Fibroblast of skin of left biceps (primary cell): ENCODE measurements at regions not wholly inside any gene's neighbourhood (a gene's known extent, or its start where the extent isn't known, plus 50 kb on each side); places are given as distances from the start of the nearest gene placed in this dataset.

Experiments
- DNase-seq, 2 experiments: peaks; one replicate each; pipeline ENCODE4 v3.0.0-alpha.2; 2013; ENCODE audit warnings: low read depth in 2 of 2

DNA sequence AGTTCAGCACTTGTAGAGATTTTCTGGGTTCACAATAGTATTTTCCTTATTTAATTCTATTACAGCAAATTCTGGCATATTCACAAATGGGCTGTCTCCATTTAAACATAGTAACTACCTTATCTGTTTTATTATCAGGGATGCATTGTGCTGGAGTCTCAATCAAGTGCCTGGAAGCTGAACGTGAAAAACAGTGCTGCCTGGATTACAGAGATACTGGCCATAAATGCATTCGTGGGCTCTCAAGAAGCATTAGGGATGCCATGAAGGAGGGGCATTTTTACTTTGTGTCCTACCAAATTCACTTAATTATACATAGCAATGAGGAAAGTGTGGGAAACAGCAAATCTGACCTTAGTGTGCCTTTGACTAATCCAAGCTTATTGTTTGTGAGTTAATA, 184.6 kb downstream of the ABCC12 start:
- DNase-seq: no peak

DNA sequence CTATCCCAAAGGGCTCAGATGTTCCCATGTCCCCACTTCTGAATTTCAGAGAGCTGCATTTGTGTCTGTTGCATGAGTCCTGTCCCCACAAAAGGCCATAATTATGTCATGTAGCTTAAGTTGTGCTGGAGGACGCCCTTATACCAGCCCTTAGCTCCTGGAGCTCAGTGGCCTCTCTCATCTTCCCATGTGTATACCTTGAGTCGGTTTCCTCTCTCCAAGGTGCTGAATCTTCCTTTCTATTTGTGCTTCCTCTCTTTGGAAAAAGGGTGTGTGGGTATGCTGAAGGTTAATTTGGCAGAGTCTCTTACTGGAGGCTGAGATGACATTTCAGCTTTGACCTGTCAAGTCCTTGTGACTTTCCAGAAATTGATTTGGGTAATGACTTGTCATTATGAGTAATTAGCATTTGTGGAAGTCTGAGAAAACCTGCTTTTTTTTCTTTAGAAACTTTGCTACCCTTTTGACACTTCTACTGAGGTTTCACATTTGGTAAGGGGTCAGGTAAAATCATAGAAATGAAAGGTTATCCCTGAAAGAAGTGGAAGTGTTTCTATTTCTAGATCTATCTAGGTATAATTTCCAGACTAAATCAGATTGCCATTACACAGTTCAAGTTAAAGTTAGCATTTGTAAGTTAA, 185.4 kb downstream of the ABCC12 start:
- DNase-seq: peak; percentile 15 to 20

DNA sequence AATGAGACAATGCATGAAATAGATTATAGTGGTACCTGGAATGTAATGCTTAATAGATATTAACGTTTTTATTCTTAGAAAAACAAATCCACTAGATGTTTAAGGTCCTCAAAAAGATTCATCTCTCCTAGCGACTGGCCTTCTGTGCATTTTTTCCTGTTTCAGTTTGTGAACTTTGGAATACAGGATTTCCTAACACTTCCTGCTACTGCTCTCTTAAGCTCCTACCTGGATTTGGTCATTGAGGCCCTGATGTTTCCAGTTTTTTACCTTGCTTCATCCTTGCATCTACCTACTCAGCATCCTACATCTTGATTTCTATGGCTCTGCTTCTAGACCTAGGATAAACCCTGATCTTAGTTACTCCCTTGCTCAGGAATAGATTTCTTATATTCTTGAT, 188.4 kb downstream of the ABCC12 start:
- no peak for DNase-seq

DNA sequence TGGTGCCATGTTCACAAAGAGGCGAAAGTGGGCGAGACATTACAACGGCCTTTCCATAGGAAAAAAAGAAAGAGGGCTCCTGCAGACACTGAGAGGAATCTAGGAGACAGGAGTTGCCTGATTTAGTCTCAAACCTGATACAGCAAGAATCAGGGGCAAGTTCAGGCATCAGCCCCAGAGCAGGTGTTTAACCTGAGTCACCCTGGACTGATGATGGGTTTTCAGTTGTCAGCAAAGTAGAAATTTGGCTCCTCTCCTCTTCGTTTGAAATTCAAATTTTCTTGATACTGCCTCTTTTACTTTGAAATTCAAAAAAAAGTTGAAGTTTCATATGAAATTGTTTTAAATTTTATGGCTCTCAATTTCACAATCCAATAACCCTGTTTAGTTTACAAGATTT, 189.5 kb downstream of the ABCC12 start:
- DNase-seq: no peak

DNA sequence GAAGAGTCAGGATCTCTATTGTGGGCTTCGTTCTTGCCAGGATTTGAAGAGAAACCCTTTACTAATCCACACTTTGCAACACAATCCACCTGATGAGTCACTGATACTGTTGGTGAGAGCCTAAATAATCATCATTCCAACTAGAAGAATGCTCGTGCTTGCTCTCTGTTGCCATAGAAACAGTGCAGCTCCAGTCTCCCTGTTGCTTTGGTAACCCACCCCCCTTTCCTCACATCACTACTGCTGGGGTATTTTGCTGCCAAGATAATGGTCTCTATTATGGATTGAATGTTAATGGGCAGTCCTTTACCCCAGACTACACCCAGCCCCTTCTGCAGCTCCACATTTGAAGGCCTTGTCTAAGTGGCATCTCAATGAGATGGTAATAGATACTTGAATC, 190.4 kb downstream of the ABCC12 start:
- DNase-seq: no peak

DNA sequence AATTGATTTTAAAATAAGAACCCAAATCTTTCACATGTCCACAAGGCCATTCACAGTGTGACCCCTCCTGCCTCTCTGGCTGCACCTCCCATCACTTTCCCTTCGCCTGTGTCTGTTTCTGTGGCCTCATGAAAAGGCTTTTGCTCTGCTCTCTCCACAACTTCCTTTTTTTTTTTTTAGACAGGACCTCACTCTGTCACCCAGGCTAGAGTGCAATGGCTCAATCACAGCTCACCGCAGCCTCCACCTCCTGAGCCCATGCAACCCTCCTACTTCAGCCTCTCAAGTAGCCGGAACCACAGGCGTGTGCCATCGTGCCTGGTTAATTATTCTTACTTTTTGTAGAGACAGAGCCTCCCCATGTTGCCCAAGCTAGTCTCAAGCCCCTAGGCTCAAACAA, 197.1 kb downstream of the ABCC12 start:
- no peak for DNase-seq

DNA sequence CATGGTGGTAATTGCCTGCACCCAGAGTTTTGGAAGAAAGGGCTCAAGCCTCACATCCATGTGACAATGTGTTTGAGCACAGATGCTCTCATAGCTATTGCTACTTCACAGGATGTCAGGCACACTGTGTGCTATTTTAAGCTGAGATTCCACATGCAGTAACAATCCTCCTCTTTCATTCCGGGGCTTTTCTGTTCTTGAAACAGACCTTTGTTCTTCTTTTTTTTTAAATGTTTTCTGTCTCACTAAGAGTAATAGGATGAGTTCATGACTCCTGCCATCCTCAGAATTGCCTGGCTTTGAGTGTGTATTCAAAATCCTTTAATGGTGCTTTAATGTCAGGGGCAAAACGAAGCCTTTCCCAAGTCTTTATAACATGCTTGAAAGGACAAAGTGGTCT, 198.9 kb downstream of the ABCC12 start:
- DNase-seq: no peak

DNA sequence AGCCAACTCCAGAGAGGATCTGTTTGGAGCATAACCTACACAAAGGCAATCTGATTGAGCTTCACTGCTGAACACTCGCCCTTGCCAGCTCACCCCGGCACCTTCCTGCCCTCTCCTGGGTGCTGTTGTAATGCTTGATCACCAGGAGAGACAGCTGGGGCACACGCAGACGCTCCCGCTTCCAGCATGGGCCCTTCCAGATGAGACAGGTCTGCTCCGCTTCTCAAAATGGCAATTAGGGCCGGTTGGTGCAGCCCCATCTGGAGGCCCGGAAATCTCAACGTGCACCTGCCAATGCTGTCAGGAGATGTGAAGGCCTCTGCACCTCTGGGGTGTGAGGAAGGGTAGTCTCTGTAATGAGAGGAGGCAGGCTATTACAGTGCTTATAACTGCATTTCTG, 206.1 kb downstream of the ABCC12 start:
- DNase-seq: no peak

DNA sequence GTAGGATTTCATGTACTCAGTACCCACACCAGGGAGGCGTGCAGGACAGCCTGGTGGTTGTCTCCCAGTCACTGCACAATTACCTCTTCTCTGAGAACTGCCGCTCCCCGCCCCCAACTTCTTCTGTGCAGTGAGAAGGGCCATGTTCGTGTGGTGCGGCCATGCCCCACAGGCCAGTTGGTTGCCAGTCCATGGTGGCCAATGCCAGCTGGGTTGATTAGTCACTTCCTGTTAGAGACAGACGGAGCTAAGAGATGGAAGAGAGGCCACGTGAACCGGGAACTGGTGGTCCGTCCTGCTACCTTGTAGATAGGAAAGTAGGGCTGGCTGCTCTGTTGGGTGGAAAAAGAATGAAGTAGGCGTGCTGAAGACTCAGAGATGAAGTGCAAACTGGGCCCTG, 206.5 kb downstream of the ABCC12 start:
- no peak for DNase-seq

DNA sequence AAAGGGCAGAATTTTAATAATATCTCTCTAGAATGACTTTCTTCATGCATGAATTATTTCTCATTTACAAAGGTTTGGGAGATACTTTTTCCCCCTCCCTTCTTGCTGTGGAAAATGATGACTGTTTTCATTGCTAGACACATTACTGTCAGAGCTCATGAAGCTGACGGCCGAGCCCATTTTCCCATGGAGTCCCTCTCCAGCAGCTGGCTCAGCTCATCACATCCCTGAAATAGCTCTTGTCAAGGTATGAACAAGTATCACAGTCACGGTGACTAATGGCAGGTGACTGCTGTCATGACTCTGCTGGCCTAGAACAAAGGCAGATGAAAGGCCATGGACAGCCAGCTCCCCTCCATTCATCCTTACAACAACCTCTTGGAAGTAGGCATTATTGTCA, 208.1 kb downstream of the ABCC12 start:
- DNase-seq: no peak

DNA sequence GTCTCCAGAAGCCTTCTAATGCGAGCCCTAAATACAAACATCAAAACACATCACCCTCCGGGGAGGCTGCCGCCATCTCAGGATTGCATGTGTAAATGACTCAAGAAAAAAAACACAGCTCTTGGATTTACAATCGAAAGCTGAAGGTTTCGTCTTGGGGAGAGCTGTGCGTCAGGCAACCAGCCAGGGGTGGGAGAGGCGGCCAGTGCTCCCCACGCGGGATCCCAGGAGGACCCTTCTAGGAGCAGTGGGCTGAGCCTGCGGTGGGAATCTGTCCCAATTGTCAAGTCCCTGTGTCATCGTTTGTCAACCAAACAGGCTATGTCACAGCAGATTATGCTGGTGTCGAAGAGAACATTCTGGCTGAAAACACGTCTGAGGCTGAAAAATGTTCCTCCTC, 209.7 kb downstream of the ABCC12 start:
- no peak for DNase-seq

DNA sequence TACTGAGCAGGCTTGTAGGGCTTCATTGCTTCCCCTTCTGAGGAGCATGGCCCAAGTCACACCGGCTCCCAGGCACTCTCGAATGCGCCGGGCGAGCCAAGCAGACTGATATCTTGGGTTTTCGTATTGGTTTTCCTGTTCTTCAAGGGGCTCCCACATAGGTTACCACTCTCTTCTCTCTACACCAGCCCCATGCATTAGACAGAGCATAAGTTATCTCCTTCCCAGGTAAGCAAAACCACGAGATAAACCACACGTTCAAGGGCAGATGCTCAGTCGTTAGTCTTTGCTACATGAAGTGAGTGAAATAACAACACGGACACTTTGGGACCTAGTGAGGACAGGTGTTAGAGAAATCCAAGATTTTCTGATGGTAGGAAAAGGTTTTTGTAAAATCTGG, 211.2 kb downstream of the ABCC12 start:
- no peak for DNase-seq

DNA sequence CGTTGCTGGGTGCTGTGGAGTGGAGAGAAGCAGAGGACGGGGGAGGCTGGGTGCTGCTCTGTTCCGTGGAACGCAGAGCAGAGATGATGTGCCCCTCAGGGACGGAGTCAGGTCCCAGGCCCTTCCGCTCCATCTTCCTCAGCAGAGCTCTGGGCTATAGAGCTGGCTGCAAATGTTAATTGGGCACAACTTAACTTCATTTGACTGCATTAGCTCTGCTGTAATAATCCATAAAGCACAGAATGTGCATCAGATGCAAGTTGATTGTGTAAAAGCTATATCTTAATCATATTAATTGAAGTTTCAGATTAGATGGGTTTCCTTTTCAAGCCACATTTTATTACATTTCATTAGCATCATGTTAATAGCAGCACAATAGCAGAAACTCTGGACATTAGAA, 212.6 kb downstream of the ABCC12 start:
- no peak for DNase-seq

DNA sequence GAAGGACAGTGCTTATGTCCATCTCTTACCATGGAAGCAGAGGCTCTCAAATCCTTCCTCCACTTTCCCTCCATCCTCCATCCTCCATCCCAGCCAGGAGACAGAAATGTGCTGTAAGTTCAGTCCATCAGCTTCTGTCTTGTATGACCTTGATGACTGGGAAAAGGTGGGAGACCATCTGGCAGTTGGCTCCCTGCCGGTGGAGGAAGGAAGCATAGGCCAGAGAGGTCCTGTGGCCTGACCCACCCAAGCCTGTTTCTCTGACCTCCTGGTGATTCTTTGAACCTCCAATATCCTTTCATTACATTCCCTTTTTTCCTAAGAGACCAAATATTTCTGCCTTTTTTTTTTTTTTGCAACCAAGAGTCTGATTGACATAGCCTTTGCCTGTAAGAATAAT, 215.3 kb downstream of the ABCC12 start:
- no peak for DNase-seq

DNA sequence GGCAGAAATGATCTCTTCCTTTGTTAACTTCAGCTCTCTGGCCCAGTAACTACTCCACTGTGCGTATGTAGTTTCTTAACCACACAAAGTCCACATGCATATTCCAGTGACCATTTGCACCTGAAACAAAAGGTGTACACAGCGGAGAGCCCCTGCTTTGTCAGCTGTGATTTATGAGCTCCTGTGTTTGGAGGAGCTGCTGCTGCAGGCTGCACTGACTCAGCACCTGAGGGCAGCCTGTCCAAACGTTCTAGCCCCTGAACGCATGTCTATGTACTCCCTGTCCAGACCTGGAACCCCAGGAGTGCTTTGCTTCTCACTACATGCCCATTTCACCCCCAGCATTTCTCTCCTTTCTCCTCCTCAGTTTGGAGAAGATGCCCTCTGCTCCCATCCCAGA, 216.1 kb downstream of the ABCC12 start:
- DNase-seq: no peak

DNA sequence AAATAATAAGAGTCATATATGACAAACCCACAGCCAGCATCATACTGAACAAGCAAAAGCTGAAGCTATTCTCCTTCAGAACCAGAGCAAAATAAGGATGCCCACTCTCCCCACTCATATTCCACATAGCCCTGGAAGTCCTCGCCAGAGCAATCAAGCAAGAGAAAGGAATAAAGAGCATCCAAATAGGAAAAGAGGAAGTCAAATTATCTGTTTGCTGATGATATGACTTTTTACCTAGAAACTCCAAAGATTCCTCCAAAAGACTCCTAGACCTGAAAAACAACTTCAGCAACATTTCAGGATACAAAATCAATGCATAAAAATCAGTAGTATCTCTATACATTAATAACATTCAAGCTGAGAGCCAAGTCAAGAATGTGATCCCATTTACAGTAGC, 217.5 kb downstream of the ABCC12 start:
- DNase-seq: no peak

DNA sequence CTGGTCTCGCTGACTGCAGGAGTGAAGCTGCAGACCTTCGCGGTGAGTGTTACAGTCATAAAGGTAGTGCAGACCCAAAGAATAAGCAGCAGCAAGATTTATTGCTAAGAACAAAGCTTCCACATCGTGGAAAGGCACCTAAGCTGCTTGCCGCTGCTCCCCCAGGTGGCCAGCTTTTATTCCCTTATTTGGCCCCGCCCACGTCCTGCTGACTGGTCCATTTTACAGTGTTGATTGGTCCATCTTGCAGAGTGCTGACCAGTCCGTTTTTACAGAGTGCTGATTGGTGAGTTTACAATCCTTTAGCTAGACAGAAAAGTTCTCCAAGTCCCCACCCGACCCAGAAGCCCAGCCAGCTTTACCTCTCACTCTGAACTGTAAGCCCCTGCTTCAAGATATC, 227.8 kb downstream of the ABCC12 start:
- no peak for DNase-seq

DNA sequence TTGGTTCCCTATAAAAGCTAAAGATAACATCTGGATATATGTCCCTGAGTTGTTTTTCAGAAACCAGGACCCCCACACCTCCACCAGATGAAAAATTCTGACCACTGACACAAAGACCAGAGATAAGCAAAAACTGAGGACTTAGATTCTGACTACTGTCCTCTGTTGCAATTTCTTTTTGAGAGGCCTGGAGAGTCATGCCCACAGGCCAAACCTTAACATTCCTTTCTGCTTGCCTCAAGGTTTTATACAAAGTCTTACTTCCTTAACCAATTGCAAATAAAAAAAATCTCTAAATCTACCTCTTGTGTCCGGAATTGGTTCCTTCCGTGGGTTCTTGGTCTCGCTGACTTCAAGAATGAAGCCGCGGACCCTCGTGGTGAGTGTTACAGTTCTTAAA, 228.5 kb downstream of the ABCC12 start:
- DNase-seq: no peak

DNA sequence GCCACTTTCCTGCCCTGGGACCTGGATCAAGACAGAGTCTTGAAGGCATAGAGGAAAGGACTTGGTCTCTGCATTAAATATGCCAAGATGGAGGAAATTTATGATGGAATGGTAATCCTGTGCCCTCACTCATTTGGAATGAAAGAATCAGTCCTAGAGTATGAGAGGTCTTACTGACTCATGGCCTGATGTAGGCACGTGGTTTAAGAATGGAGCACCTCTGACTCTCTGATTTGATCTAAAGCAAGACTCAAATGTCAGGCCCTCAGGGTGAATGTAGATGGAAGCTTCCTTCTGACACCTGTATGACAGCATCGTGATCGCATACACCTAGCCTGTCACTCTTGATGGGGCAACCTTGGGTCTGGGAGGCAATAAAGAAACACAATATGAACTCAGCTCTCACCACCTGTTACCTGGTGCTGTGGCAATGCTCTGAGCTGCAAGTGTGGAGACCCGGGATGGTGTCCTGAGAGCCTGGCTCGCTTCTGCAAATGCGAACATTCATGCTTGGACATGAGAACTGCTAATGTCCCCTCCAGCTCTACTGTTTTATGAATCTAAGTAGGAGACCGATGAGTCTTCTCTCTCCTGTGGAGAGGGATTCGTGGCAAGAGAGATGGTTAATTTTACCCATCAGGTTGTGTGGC, 229.9 kb downstream of the ABCC12 start:
- DNase-seq: no peak

DNA sequence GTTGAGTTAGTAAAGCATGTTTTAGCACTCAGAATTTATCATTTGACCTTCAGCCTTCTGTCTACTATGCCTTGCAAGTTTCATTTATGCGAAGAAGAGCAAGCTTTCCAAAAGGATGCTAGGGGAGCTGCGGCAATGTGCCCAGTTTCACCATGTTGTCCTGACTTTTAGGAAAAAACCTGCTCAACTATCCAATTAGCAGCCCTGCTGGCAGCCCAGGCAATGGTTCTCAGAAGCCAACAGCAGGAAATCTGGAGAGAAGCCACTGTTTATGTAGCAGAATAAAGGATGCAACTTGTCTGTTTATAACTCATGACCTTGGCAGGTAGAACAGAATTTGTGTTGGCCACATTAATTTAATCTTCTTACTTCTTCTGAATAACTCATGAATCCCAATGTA, 230.8 kb downstream of the ABCC12 start:
- no peak for DNase-seq

DNA sequence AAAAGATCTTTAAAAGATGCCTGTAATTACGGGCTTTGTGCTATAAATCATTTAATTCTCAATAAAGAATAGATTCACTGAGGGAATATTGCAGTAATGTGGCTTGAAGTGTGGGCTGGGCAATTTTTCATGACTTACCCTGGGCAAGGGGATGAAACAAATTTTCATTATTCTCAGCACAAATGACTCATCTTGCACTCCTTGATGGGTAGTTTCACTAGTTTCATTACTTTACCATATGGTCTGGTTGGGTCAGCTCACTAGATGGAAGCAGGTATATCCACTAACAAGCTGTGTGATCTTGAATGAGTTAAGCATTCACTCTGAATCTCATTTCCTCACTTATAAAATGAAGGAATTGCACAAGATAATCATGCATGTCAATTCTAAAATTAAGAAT, 234.3 kb downstream of the ABCC12 start:
- DNase-seq: no peak

DNA sequence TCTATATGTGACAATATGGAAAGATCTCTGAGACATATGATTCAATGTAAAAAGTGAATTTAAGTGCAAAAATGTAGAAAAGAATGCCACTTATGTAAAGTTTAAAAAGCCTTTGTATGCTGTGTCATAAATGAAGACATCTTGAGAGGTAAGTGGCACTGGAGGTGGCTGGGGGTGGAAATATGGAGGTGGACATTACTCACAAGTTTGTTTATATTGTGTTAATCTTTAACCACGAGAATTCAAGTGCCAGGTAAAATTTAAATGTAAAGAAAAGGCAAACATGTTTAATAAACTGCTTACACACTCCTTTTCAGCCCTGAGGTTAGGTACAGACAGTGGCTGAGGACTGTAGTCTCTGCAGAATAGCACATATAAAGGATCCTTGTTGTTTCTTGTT, 235.1 kb downstream of the ABCC12 start:
- DNase-seq: no peak

DNA sequence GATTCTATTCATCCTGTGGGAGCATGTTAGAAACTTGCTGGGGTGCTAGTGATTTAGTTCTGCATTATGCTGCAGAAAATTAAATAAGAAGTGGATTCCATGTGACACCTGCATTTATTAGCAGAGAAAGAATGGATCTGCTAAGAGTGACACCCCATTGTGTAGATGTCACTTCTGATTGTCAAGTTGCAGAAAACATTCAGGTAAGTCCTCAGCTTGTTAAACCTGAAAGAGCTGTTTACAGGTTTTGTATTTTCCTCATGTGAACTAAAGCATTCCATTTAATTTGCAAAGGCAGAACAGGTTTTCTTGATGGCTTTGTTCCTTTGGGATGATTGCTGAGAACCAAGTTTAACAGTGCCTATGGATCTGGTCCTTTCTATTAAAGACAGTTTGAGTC, 238.7 kb downstream of the ABCC12 start:
- DNase-seq: no peak

DNA sequence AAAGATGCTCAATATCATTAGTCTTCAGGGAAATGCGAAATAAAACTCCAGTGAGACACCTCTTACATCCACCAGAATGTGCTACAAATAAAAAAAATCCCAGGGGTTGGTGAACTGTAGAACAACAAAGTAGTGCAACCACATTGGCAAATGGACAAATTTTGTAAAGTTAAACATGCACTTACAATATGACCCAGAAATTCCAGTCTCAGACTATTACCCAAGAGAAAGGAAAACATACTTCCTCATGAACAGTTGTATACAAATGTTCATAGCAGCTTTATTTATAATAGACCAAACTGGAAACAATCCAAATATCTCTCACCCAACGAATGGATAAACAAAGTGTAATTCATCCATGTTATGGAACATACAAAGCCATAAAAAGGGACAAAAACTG, 239.5 kb downstream of the ABCC12 start:
- DNase-seq: no peak
